Fibroblast of skin of left biceps (primary cell): ENCODE measurements at regions not wholly inside any gene's neighbourhood (a gene's known extent, or its start where the extent isn't known, plus 50 kb on each side); places are given as distances from the start of the nearest gene placed in this dataset.

Source experiments
- DNase-seq, 2 experiments: peaks; one replicate each; pipeline ENCODE4 v3.0.0-alpha.2; 2013; ENCODE audit warnings: low read depth in 2 of 2

GRCh38 chr14:27371868-27372267 lies 774.0 kb upstream of the NOVA1 start:
- DNase-seq, result no peak

- DNase-seq, result no peak
Measured at GRCh38 chr14:27372771-27373170, 774.9 kb upstream of the NOVA1 start.

GRCh38 chr14:27384124-27384523 lies 786.3 kb upstream of the NOVA1 start:
- no peak for DNase-seq

GRCh38 chr14:27386391-27386790 lies 788.6 kb upstream of the NOVA1 start:
- no peak for DNase-seq

GRCh38 chr14:27387463-27387862 lies 789.6 kb upstream of the NOVA1 start:
- peak in 1 of 2 experiments; percentile 30 for DNase-seq

- peak in 1 of 2 experiments; percentile 31 for DNase-seq
Measured at GRCh38 chr14:27389402-27389801, 791.6 kb upstream of the NOVA1 start.

- DNase-seq, result no peak
Measured at GRCh38 chr14:27390155-27390554, 792.3 kb upstream of the NOVA1 start.

- peak in 1 of 2 experiments; percentile 41 for DNase-seq
Measured at GRCh38 chr14:27391331-27391730, 793.5 kb upstream of the NOVA1 start.

GRCh38 chr14:27392153-27392552 lies 794.3 kb upstream of the NOVA1 start:
- DNase-seq, result peak; percentile 47 to 56

GRCh38 chr14:27409944-27410343 lies 812.1 kb upstream of the NOVA1 start:
- no peak for DNase-seq

- DNase-seq, result peak; percentile 73 to 74
Measured at GRCh38 chr14:27410981-27411380, 813.1 kb upstream of the NOVA1 start.

GRCh38 chr14:27427796-27428195 lies 830.0 kb upstream of the NOVA1 start:
- DNase-seq, result peak; percentile 43 to 45

GRCh38 chr14:27435923-27436670 lies 838.3 kb upstream of the NOVA1 start:
- DNase-seq, result no peak

- DNase-seq, result no peak
Measured at GRCh38 chr14:27484633-27485032, 886.8 kb upstream of the NOVA1 start.

GRCh38 chr14:27485193-27485592 lies 887.4 kb upstream of the NOVA1 start:
- no peak for DNase-seq

GRCh38 chr14:27506272-27506671 lies 908.4 kb upstream of the NOVA1 start:
- DNase-seq, result no peak

- peak; percentile 11 to 17 for DNase-seq
Measured at GRCh38 chr14:27528328-27528727, 930.5 kb upstream of the NOVA1 start.

- DNase-seq, result no peak
Measured at GRCh38 chr14:27536748-27537147, 938.9 kb upstream of the NOVA1 start.

GRCh38 chr14:27546111-27546510 lies 948.3 kb upstream of the NOVA1 start:
- DNase-seq, result no peak

- no peak for DNase-seq
Measured at GRCh38 chr14:27553790-27554189, 956.0 kb upstream of the NOVA1 start.

- DNase-seq, result no peak
Measured at GRCh38 chr14:27557445-27557844, 959.6 kb upstream of the NOVA1 start.

- no peak for DNase-seq
Measured at GRCh38 chr14:27559848-27560247, 962.0 kb upstream of the NOVA1 start.

GRCh38 chr14:27566843-27567382 lies 969.1 kb upstream of the NOVA1 start:
- no peak for DNase-seq

GRCh38 chr14:27573018-27573417 lies 975.2 kb upstream of the NOVA1 start:
- no peak for DNase-seq
